ENCODE measurements at regions not wholly inside any gene's neighbourhood (a gene's known extent, or its start where the extent isn't known, plus 50 kb on each side); places are given as distances from the start of the nearest gene placed in this dataset.

DNA sequence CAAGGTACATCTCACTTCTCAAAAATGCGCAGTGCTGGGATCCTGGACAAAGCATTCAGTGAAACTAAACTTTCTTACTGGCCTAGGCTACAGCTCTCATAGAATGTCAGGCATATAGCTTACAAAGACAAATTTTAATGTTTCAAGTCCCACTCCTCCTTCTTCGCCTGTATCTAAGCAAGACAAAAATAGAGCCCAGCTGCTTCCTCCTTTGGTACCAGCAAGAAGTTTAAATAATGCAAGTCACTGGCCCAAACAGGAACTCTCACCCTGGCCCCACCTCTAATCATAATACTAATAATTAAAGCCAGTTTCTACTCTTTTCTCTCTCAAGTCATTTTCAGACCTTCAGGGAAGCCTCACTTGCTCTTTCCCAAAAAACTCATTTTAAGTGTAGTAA, 1267.9 kb downstream of the MRPL39 start:
- TF ChIP-seq EZH2phosphoT487 (IDR thresholded peaks at IDR 0.05; ENCODE audit: insufficient read depth, low read depth) = no peak
- TF ChIP-seq EZH2 (IDR thresholded peaks at IDR 0.05; ENCODE audit: insufficient read depth, poor library complexity, severe bottlenecking) = no peak
- no peak for DNase-seq
- Histone ChIP-seq H3K27ac (no peak overlapping the region), H3K4me1 (ENCODE audit: insufficient read depth) (no peaks in the 10 kb centered on the region), H3K36me3 (ENCODE audit: low read depth) (no peaks in the 10 kb centered on the region), H3K9ac (no peak overlapping the region), H3K79me2 (ENCODE audit: insufficient read depth) (no peaks in the 10 kb centered on the region), H3K4me2 (ENCODE audit: unreplicated experiment) (no peak overlapping the region), H3F3A (ENCODE audit: insufficient read depth) (no peaks in the 10 kb centered on the region), H4K20me1 (ENCODE audit: insufficient read depth) (no peaks in the 10 kb centered on the region), H3K9me3 (ENCODE audit: low read depth) (no peaks in the 10 kb centered on the region), H3K4me3 (no peak overlapping the region), H2AFZ (no peak overlapping the region), H3K9me2 (ENCODE audit: insufficient read depth) (no peaks in the 10 kb centered on the region), H3K27me3 (replicated peaks; ENCODE audit: insufficient read depth) (no peaks in the 10 kb centered on the region)
- in situ Hi-C loops (cut with MboI) = no loop called here
- 18 to 24% methylated on average over 2 of the region's 2 CpGs for WGBS, 2 experiments (ENCODE audit: low coverage in 1 of 2, low lambda C conversion rate in 2 of 2, missing lambda C conversion rate in 2 of 2)

GRCh38 chr21:24336491-24336890, 1270.8 kb downstream of the MRPL39 start:
- in situ Hi-C loops (cut with MboI) = no loop called here
- H3K4me1 ChIP-seq (ENCODE audit: insufficient read depth) = no peaks in the 10 kb centered on the region
- H3K79me2 ChIP-seq (ENCODE audit: insufficient read depth) = no peaks in the 10 kb centered on the region
- no peak overlapping the region for H3K4me2 ChIP-seq (ENCODE audit: unreplicated experiment)
- no peaks in the 10 kb centered on the region for H3K36me3 ChIP-seq (ENCODE audit: low read depth)
- H4K20me1 ChIP-seq (ENCODE audit: insufficient read depth) = no peaks in the 10 kb centered on the region
- no peak for DNase-seq
- no peaks in the 10 kb centered on the region for H3F3A ChIP-seq (ENCODE audit: insufficient read depth)
- no peak overlapping the region for H3K27ac ChIP-seq
- H3K9me3 ChIP-seq (ENCODE audit: low read depth) = peaks cover under 1% of the 10 kb centered on the region
- H3K4me3 ChIP-seq = no peak overlapping the region
- H3K9ac ChIP-seq = no peak overlapping the region
- H3K9me2 ChIP-seq (ENCODE audit: insufficient read depth) = no peaks in the 10 kb centered on the region
- 45 to 46% methylated on average over 6 of the region's 6 CpGs for WGBS, 2 experiments (ENCODE audit: low coverage in 1 of 2, low lambda C conversion rate in 2 of 2, missing lambda C conversion rate in 2 of 2)
- H3K27me3 ChIP-seq (replicated peaks; ENCODE audit: insufficient read depth) = no peaks in the 10 kb centered on the region
- H2AFZ ChIP-seq = no peak overlapping the region
- no peak for TF ChIP-seq EZH2phosphoT487 (IDR thresholded peaks at IDR 0.05; ENCODE audit: insufficient read depth, low read depth)

GRCh38 chr21:24323536-24323935, 1283.7 kb downstream of the MRPL39 start:
- Histone ChIP-seq H3K9me2 (ENCODE audit: insufficient read depth) (no peaks in the 10 kb centered on the region), H3F3A (ENCODE audit: insufficient read depth) (no peaks in the 10 kb centered on the region), H3K9me3 (ENCODE audit: low read depth) (peaks cover 4% of the 10 kb centered on the region), H3K4me3 (no peak overlapping the region), H3K36me3 (ENCODE audit: low read depth) (no peaks in the 10 kb centered on the region), H3K4me1 (ENCODE audit: insufficient read depth) (no peaks in the 10 kb centered on the region), H2AFZ (no peak overlapping the region), H3K27me3 (replicated peaks; ENCODE audit: insufficient read depth) (no peaks in the 10 kb centered on the region), H3K27ac (no peak overlapping the region), H4K20me1 (ENCODE audit: insufficient read depth) (no peaks in the 10 kb centered on the region), H3K9ac (no peak overlapping the region), H3K4me2 (ENCODE audit: unreplicated experiment) (no peak overlapping the region), H3K79me2 (ENCODE audit: insufficient read depth) (no peaks in the 10 kb centered on the region)
- in situ Hi-C loops (cut with MboI) = no loop called here
- DNase-seq = no peak
- WGBS, 2 experiments (ENCODE audit: low coverage in 1 of 2, low lambda C conversion rate in 2 of 2, missing lambda C conversion rate in 2 of 2) = 37 to 42% methylated on average over 2 of the region's 2 CpGs
- TF ChIP-seq EZH2phosphoT487 (IDR thresholded peaks at IDR 0.05; ENCODE audit: insufficient read depth, low read depth) = no peak
- TF ChIP-seq EZH2 (IDR thresholded peaks at IDR 0.05; ENCODE audit: insufficient read depth, poor library complexity, severe bottlenecking) = no peak

DNA sequence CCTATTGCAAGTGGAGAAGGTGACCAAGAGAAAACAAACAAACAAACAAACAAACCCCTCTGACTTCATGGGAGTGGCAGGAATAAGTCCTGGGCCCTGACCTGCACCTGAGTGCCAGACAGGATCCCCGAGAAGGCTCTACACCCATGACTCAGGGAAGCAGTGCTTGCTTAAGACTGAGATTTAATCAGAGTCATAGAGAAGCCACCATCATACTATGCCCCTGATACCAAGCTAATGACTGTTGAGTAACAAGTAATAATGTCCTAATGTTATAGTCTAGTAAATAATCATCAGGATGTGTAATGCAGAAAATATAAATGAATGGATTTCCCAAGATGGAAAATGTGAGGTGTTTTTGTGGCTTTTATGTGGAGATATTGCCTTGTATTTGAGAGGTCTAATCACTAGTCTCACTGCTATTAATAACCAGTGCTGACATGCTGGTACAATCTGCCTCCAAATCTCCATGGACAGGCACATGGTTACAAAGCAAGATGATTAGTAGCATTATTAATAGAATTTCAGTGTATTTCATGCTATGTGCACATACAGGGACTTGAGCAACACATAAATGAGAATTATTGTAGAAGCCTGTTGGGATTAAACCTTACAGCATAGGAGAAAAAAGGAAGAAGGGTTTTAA, 1290.9 kb downstream of the MRPL39 start:
- Histone ChIP-seq H3F3A (ENCODE audit: insufficient read depth) (no peaks in the 10 kb centered on the region), H3K4me2 (ENCODE audit: unreplicated experiment) (no peak overlapping the region), H3K9ac (no peak overlapping the region), H3K27ac (no peak overlapping the region), H3K9me2 (ENCODE audit: insufficient read depth) (no peaks in the 10 kb centered on the region), H3K27me3 (replicated peaks; ENCODE audit: insufficient read depth) (no peaks in the 10 kb centered on the region), H3K4me1 (ENCODE audit: insufficient read depth) (no peaks in the 10 kb centered on the region), H2AFZ (no peak overlapping the region), H3K9me3 (ENCODE audit: low read depth) (peaks cover 4% of the 10 kb centered on the region), H3K4me3 (no peak overlapping the region), H3K36me3 (ENCODE audit: low read depth) (no peaks in the 10 kb centered on the region), H3K79me2 (ENCODE audit: insufficient read depth) (no peaks in the 10 kb centered on the region), H4K20me1 (ENCODE audit: insufficient read depth) (no peaks in the 10 kb centered on the region)
- no peak for DNase-seq
- in situ Hi-C loops (cut with MboI) = no loop called here
- WGBS, 2 experiments (ENCODE audit: low coverage in 1 of 2, low lambda C conversion rate in 2 of 2, missing lambda C conversion rate in 2 of 2) = 18 to 21% methylated on average over 1 of the region's 1 CpG
- no peak for TF ChIP-seq EZH2 (IDR thresholded peaks at IDR 0.05; ENCODE audit: insufficient read depth, poor library complexity, severe bottlenecking)
- TF ChIP-seq EZH2phosphoT487 (IDR thresholded peaks at IDR 0.05; ENCODE audit: insufficient read depth, low read depth) = no peak

DNA sequence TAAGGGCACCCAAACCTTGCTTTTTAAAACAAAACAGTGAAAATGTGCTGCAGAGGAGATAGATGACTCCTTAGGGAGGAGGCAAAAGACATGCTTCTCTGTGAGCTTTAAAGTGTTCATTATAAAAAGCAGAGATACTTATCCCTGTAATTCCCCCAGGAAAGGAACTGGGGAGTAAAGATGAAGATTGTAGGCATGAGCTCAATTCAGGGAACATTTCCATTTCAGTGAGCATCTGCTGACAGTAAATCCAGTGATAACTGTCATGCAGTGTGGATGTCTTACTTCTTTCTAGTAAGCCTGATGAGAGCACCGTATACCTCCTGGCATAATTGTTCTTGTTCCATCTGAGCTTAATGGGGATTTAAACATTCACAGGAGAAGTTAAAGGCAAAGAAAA, 1296.5 kb downstream of the MRPL39 start:
- Histone ChIP-seq H3K9me2 (ENCODE audit: insufficient read depth) (no peaks in the 10 kb centered on the region), H3K79me2 (ENCODE audit: insufficient read depth) (no peaks in the 10 kb centered on the region), H3K4me2 (ENCODE audit: unreplicated experiment) (no peak overlapping the region), H2AFZ (no peak overlapping the region), H4K20me1 (ENCODE audit: insufficient read depth) (no peaks in the 10 kb centered on the region), H3K9ac (no peak overlapping the region), H3K27me3 (replicated peaks; ENCODE audit: insufficient read depth) (no peaks in the 10 kb centered on the region), H3K36me3 (ENCODE audit: low read depth) (no peaks in the 10 kb centered on the region), H3K4me1 (ENCODE audit: insufficient read depth) (no peaks in the 10 kb centered on the region), H3F3A (ENCODE audit: insufficient read depth) (no peaks in the 10 kb centered on the region), H3K4me3 (no peak overlapping the region), H3K27ac (no peak overlapping the region), H3K9me3 (ENCODE audit: low read depth) (no peaks in the 10 kb centered on the region)
- in situ Hi-C loops (cut with MboI) = no loop called here
- TF ChIP-seq EZH2 (IDR thresholded peaks at IDR 0.05; ENCODE audit: insufficient read depth, poor library complexity, severe bottlenecking) (no peak), EZH2phosphoT487 (IDR thresholded peaks at IDR 0.05; ENCODE audit: insufficient read depth, low read depth) (no peak)
- no peak for DNase-seq
- 13 to 14% methylated on average over 1 of the region's 1 CpG for WGBS, 2 experiments (ENCODE audit: low coverage in 1 of 2, low lambda C conversion rate in 2 of 2, missing lambda C conversion rate in 2 of 2)

Measured in GM23248 (cell line).